NCI-H2107 treated with DMSO at 0.1 percent for 48 hours (cell line): ENCODE measurements at regions not wholly inside any gene's neighbourhood (a gene's known extent, or its start where the extent isn't known, plus 50 kb on each side); places are given as distances from the start of the nearest gene placed in this dataset.
"Not testable (repeated sequence)": the region's sequence is repeated elsewhere in the genome, so short reads cannot be mapped to it uniquely, and the experiment has no call there.

Experiments
- DNase-seq: peaks from one replicate; lab custom pipeline; 2025; ENCODE audit not compliant: unreplicated experiment; lab: John Stamatoyannopoulos, UW

- DNase-seq = not testable (repeated sequence)
These were observed 437.6 kb downstream of the KCNJ18 start for GRCh38 chr17:22129920-22130319.

GRCh38 chr17:22131740-22132139, 439.4 kb downstream of the KCNJ18 start:
- no peak for DNase-seq

- no peak for DNase-seq
These were observed 446.6 kb downstream of the KCNJ18 start for GRCh38 chr17:22138861-22139469.

GRCh38 chr17:22142091-22142490, 449.8 kb downstream of the KCNJ18 start:
- no peak for DNase-seq

GRCh38 chr17:22145605-22146178, 453.4 kb downstream of the KCNJ18 start:
- no peak for DNase-seq

- no peak for DNase-seq
These were observed 466.0 kb downstream of the KCNJ18 start for GRCh38 chr17:22158364-22158763.

- DNase-seq = no peak
These were observed 469.1 kb downstream of the KCNJ18 start for GRCh38 chr17:22161376-22161775.

GRCh38 chr17:22171631-22172030, 479.3 kb downstream of the KCNJ18 start:
- no peak for DNase-seq

GRCh38 chr17:22193113-22193512, 500.8 kb downstream of the KCNJ18 start:
- DNase-seq = no peak

GRCh38 chr17:22200187-22200586, 507.9 kb downstream of the KCNJ18 start:
- DNase-seq = not testable (repeated sequence)

- no peak for DNase-seq
These were observed 510.4 kb downstream of the KCNJ18 start for GRCh38 chr17:22202702-22203101.

- no peak for DNase-seq
These were observed 510.9 kb downstream of the KCNJ18 start for GRCh38 chr17:22203208-22203715.

GRCh38 chr17:22204076-22204475, 511.8 kb downstream of the KCNJ18 start:
- not testable (repeated sequence) for DNase-seq

GRCh38 chr17:22210212-22210611, 517.9 kb downstream of the KCNJ18 start:
- DNase-seq = not testable (repeated sequence)

GRCh38 chr17:22213169-22213568, 520.8 kb downstream of the KCNJ18 start:
- not testable (repeated sequence) for DNase-seq

GRCh38 chr17:22217135-22217534, 524.8 kb downstream of the KCNJ18 start:
- DNase-seq = no peak

GRCh38 chr17:22221344-22221743, 529.0 kb downstream of the KCNJ18 start:
- DNase-seq = no peak

GRCh38 chr17:22226477-22226876, 534.2 kb downstream of the KCNJ18 start:
- DNase-seq = not testable (repeated sequence)

GRCh38 chr17:22226932-22227331, 534.6 kb downstream of the KCNJ18 start:
- not testable (repeated sequence) for DNase-seq

GRCh38 chr17:22227699-22228553, 535.6 kb downstream of the KCNJ18 start:
- DNase-seq = not testable (repeated sequence)

- DNase-seq = not testable (repeated sequence)
These were observed 537.5 kb downstream of the KCNJ18 start for GRCh38 chr17:22229821-22230220.

GRCh38 chr17:22233382-22233781, 541.1 kb downstream of the KCNJ18 start:
- DNase-seq = no peak
